Left lung (tissue), 4 donors: ENCODE measurements at regions not wholly inside any gene's neighbourhood (a gene's known extent, or its start where the extent isn't known, plus 50 kb on each side); places are given as distances from the start of the nearest gene placed in this dataset.
A peak's percentile ranks its signal among the peaks of the same experiment; 100 is the strongest.

Source experiments
- ATAC-seq: fragments of 200-7000 bp; cut with Tn5 transposase; one replicate; pipeline ENCODE4 v1.9.1; 2020; ENCODE audit warnings: moderate library complexity
- DNase-seq, 4 donors: peaks; one replicate each; pipeline ENCODE4 v3.0.0-alpha.2; 2013 to 2020
- H3K27ac ChIP-seq, 2 donors: fragments of 200-600 bp; sonication (generic) in 1 of 2; one replicate each; pipeline versions ENCODE4 v1.5.0 to v1.8.0; 2020 to 2021
- H3K27me3 ChIP-seq, 2 donors: fragments of 200-600 bp; sonication (generic) in 1 of 2; one replicate each; pipeline versions ENCODE4 v1.5.0 to v1.8.0; 2020 to 2021
- H3K36me3 ChIP-seq, 2 donors: fragments of 200-600 bp; sonication (generic) in 1 of 2; one replicate each; pipeline versions ENCODE4 v1.5.0 to v1.8.0; 2020 to 2021
- H3K4me1 ChIP-seq, 2 donors: fragments of 200-600 bp; one replicate each; pipeline ENCODE4 v1.8.0; 2021
- H3K4me3 ChIP-seq, 2 donors: fragments of 200-600 bp; sonication (generic) in 1 of 2; one replicate each; pipeline versions ENCODE4 v1.5.0 to v1.8.0; 2020 to 2021; ENCODE audit warnings: mild to moderate bottlenecking in 1 of 2
- H3K9me3 ChIP-seq, 2 donors: fragments of 200-600 bp; sonication (generic) in 1 of 2; one replicate each; pipeline versions ENCODE4 v1.5.0 to v1.8.0; 2020 to 2021
- intact Hi-C, 2 donors: fragments of 100-400 bp; cut with DNase I; formaldehyde crosslinking; loops; one replicate each; pipeline versions ENCODE4 v1.11.2 to v1.14.2; 2022
- TF ChIP-seq, protein P1 (sequence below), 2 donors: fragments of 200-600 bp; sonication (generic) in 1 of 2; IDR thresholded peaks; one replicate each; pipeline versions ENCODE4 v1.5.0 to v1.8.0; 2021; ENCODE audit warnings: antibody characterized with exemption in 2 of 2
- donor health status: DM: no; HTN: yes; CAD: no.
- donor health status: DM: no; HTN: no; CAD: no.

DNA sequence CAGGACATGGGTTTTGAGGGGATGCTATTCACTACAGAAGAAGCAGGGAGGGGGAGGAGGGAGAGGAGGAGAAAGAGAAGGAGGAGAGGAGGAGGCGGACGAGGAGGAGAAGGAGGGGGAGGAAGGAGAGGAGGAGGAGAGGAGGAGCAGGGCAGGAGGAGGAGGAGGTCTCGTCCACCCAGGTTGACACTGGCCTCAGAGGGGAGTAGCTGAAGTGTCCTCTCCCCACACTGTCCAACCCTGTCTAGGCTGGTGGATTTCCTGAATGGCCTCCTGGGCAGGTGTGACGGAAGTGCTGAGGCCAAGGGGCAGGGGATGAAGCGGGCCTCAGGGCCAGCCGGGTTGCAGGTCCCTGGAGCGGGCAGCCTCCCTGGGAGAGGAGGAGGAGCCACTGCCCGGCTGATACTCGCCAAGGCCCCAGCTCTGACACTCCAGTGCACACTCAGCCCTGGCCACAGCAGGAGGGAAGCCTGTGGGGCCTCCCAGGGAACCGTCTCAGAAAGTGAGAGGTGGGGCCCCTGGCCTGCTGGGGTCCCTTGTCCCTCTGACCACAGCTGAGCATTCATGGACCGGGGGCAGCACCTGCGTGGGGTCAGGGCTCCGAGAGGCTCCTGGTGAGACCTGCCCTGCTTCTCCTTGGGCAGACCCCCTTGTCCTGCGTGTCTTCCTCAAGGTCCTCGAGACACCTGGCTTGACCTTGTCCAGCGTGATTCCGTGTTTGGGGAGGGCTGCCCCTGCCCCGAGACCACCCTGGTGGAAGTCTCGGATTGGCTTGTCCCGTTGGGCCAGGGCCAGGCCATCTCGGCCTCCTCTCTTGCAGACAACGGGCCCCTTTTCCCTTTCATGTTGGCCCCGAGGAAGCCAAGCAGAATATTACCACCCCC, 200.6 kb upstream of the CIBAR2 start:
- H3K4me3 ChIP-seq, result no peak overlapping the region
- TF ChIP-seq, protein P1, sequence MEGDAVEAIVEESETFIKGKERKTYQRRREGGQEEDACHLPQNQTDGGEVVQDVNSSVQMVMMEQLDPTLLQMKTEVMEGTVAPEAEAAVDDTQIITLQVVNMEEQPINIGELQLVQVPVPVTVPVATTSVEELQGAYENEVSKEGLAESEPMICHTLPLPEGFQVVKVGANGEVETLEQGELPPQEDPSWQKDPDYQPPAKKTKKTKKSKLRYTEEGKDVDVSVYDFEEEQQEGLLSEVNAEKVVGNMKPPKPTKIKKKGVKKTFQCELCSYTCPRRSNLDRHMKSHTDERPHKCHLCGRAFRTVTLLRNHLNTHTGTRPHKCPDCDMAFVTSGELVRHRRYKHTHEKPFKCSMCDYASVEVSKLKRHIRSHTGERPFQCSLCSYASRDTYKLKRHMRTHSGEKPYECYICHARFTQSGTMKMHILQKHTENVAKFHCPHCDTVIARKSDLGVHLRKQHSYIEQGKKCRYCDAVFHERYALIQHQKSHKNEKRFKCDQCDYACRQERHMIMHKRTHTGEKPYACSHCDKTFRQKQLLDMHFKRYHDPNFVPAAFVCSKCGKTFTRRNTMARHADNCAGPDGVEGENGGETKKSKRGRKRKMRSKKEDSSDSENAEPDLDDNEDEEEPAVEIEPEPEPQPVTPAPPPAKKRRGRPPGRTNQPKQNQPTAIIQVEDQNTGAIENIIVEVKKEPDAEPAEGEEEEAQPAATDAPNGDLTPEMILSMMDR (IDR thresholded peaks at IDR 0.05), result no peak
- peaks cover 0 to 19% of the 10 kb centered on the region in 2 donors for H3K27me3 ChIP-seq
- intact Hi-C loops, result no loop called here
- ATAC-seq (no peak), DNase-seq (peak in 1 of 4 donors; percentile 66)
- no peak overlapping the region for H3K27ac ChIP-seq
- H3K36me3 ChIP-seq, result no peaks in the 10 kb centered on the region
- H3K4me1 ChIP-seq, result peaks cover 5 to 46% of the 10 kb centered on the region in 2 donors
- H3K9me3 ChIP-seq, result no peaks in the 10 kb centered on the region

- Histone ChIP-seq H3K27me3 (peaks cover 0 to 19% of the 10 kb centered on the region in 2 donors), H3K27ac (no peak overlapping the region), H3K36me3 (no peaks in the 10 kb centered on the region), H3K4me1 (peaks cover 5 to 39% of the 10 kb centered on the region in 2 donors), H3K9me3 (no peaks in the 10 kb centered on the region), H3K4me3 (no peak overlapping the region)
- intact Hi-C loops, result no loop called here
- ATAC-seq (peak; percentile 23), DNase-seq (peak in 1 of 4 donors; percentile 80)
- TF ChIP-seq, protein P1 (IDR thresholded peaks at IDR 0.05), result no peak
These were observed 201.4 kb upstream of the CIBAR2 start for GRCh38 chr16:85313526-85314301.

DNA sequence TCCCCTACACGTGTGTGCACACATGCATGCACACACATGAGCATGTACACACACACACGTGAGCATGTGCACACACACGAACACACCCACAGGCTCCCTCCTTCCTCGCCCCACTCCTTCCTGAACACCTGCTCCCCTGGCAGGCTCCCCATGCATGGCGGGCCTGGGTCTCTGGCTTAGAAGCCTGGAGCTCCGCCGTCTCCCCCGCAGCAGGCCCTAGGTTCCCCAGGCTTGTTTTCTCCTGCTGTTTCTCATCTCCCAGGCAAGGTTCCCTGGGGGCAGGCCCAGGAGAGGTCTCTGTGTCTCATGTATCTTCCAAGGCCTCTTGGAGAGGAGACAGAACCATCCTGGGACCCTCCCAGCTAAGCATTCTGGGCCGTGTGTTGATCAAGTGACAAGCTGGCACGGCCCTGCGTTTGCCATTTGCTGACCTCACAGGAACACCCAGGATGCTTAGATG, 202.3 kb upstream of the CIBAR2 start:
- Histone ChIP-seq H3K27me3 (peaks cover 0 to 19% of the 10 kb centered on the region in 2 donors), H3K36me3 (no peaks in the 10 kb centered on the region), H3K4me3 (no peak overlapping the region), H3K9me3 (no peaks in the 10 kb centered on the region), H3K27ac (no peak overlapping the region), H3K4me1 (peaks cover 5 to 31% of the 10 kb centered on the region in 2 donors)
- intact Hi-C loops, result no loop called here
- TF ChIP-seq, protein P1 (IDR thresholded peaks at IDR 0.05), result no peak
- no peak for ATAC-seq
- no peak for DNase-seq

- peaks cover 6 to 19% of the 10 kb centered on the region in 2 donors for H3K4me1 ChIP-seq
- no peaks in the 10 kb centered on the region for H3K9me3 ChIP-seq
- DNase-seq, result no peak
- H3K36me3 ChIP-seq, result no peaks in the 10 kb centered on the region
- H3K4me3 ChIP-seq, result no peak overlapping the region
- intact Hi-C loops, result no loop called here
- no peak overlapping the region for H3K27ac ChIP-seq
- TF ChIP-seq, protein P1 (IDR thresholded peaks at IDR 0.05), result no peak
- ATAC-seq, result no peak
- H3K27me3 ChIP-seq, result peaks cover 0 to 15% of the 10 kb centered on the region in 2 donors
These were observed 203.6 kb upstream of the CIBAR2 start for GRCh38 chr16:85315866-85316265.
